CD4-positive, alpha-beta memory T cell (primary cell): ENCODE measurements at regions not wholly inside any gene's neighbourhood (a gene's known extent, or its start where the extent isn't known, plus 50 kb on each side); places are given as distances from the start of the nearest gene placed in this dataset.
A peak's percentile ranks its signal among the peaks of the same experiment; 100 is the strongest.

Source experiments
- CTCF ChIA-PET: fragments of 350-600 bp; sonication (Branson Sonifier 250); formaldehyde crosslinking; loops from one replicate; lab custom pipeline; 2021; ENCODE audit warnings: inconsistent platforms; ENCODE audit not compliant: partially characterized antibody; lab: Charles Lee
- POLR2A ChIA-PET: fragments of 350-600 bp; sonication (Branson Sonifier 250); formaldehyde crosslinking; loops from one replicate; lab custom pipeline; 2021; ENCODE audit not compliant: partially characterized antibody; lab: Charles Lee
- DNase-seq, 5 donors: peaks; one replicate each; pipeline versions ENCODE4 v3.0.0 to v3.0.0-alpha.2; 2020 to 2022; ENCODE audit warnings: mixed read lengths in 1 of 5
- H3K27ac ChIP-seq: one replicate; pipeline ENCODE4 v1.7.0; 2013; ENCODE audit warnings: low read depth, low read length
- H3K27me3 ChIP-seq: 2 replicates; pipeline ENCODE4 v1.7.0; 2013; ENCODE audit warnings: mild to moderate bottlenecking, low read length, moderate library complexity; ENCODE audit not compliant: insufficient read depth
- H3K36me3 ChIP-seq: 2 replicates; pipeline ENCODE4 v1.7.0; 2013; ENCODE audit warnings: mild to moderate bottlenecking, low read length, moderate library complexity; ENCODE audit not compliant: insufficient read depth
- H3K4me1 ChIP-seq: 2 replicates; pipeline ENCODE4 v1.7.0; 2013; ENCODE audit warnings: mild to moderate bottlenecking, low read length, moderate library complexity; ENCODE audit not compliant: insufficient read depth
- H3K4me3 ChIP-seq, 2 donors: one replicate each; pipeline ENCODE4 v1.7.0; 2013; ENCODE audit warnings: low read length in 2 of 2, mild to moderate bottlenecking in 1 of 2
- H3K9me3 ChIP-seq, 2 donors: one replicate each; pipeline ENCODE4 v1.7.0; 2013; ENCODE audit warnings: low read length in 2 of 2, control low read depth in 1 of 2; ENCODE audit not compliant: control insufficient read depth in 1 of 2
- H3K27ac Mint-ChIP-seq, 7 donors: one replicate each; pipeline ENCODE4 v1.8.0; 2020 to 2021; ENCODE audit warnings: mixed read lengths in 7 of 7, mild to moderate bottlenecking in 6 of 7, inconsistent platforms in 3 of 7, moderate library complexity in 3 of 7
- H3K27me3 Mint-ChIP-seq, 2 donors: one replicate each; pipeline ENCODE4 v1.8.0; 2020 to 2021; ENCODE audit warnings: mixed read lengths in 2 of 2
- H3K36me3 Mint-ChIP-seq, 2 donors: one replicate each; pipeline ENCODE4 v1.8.0; 2020 to 2021; ENCODE audit warnings: mixed read lengths in 2 of 2, inconsistent platforms in 1 of 2, mild to moderate bottlenecking in 1 of 2
- H3K4me1 Mint-ChIP-seq, 4 donors: one replicate each; pipeline ENCODE4 v1.8.0; 2020 to 2021; ENCODE audit warnings: mixed read lengths in 4 of 4, mild to moderate bottlenecking in 1 of 4
- H3K4me3 Mint-ChIP-seq, 8 donors: one replicate each; pipeline ENCODE4 v1.8.0; 2020 to 2021; ENCODE audit warnings: mixed read lengths in 8 of 8, mild to moderate bottlenecking in 7 of 8, moderate library complexity in 6 of 8, inconsistent platforms in 3 of 8
- H3K9me3 Mint-ChIP-seq, 8 donors: one replicate each; pipeline ENCODE4 v1.8.0; 2020 to 2021; ENCODE audit warnings: mixed read lengths in 8 of 8, mild to moderate bottlenecking in 5 of 8, inconsistent platforms in 3 of 8, moderate library complexity in 1 of 8
- intact Hi-C: fragments of 100-400 bp; cut with micrococcal nuclease; formaldehyde crosslinking; loops from one replicate; pipeline ENCODE4 v1.15.1; 2023

DNA sequence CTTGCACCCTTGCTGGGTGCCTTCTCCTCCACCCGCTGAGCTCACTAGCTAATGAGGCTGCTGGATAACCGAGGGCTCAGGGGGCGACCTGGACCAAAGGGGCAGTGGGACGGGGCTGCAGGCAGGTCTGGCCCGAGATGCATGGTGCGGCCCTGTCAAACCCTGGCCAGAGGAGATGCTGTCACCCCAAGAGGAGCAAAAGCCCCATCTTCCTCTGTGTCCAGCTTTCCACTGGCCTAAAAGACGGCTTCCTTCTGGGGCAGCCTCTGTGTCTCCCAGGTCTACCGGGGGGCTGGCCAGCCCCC lies 261.8 kb downstream of the TBC1D4 start:
- Histone ChIP-seq H3K27ac (no peak overlapping the region), H3K9me3 (no peaks in the 10 kb centered on the region), H3K4me3 (no peak overlapping the region), H3K4me1 (peaks cover 7% of the 10 kb centered on the region), H3K36me3 (no peaks in the 10 kb centered on the region), H3K27me3 (peaks cover 3% of the 10 kb centered on the region)
- POLR2A ChIA-PET, result no interaction called here
- Mint-ChIP-seq H3K27me3 (peaks cover 21 to 22% of the 10 kb centered on the region in 2 donors), H3K27ac (no peak overlapping the region), H3K9me3 (no peaks in the 10 kb centered on the region), H3K4me1 (peaks cover 6 to 7% (median 6%) of the 10 kb centered on the region in 4 donors), H3K4me3 (peak overlapping the region in 1 of 8 donors; percentile 52), H3K36me3 (no peaks in the 10 kb centered on the region)
- intact Hi-C loops, result no loop called here
- DNase-seq, result no peak
- CTCF ChIA-PET, result interaction anchor here (0.7 to 2.7 kb wide), 34 partner anchors 9 to 1583 kb away, joined by 3 to 19 read pairs (median 4); no protein-coding TSS in a partner anchor

DNA sequence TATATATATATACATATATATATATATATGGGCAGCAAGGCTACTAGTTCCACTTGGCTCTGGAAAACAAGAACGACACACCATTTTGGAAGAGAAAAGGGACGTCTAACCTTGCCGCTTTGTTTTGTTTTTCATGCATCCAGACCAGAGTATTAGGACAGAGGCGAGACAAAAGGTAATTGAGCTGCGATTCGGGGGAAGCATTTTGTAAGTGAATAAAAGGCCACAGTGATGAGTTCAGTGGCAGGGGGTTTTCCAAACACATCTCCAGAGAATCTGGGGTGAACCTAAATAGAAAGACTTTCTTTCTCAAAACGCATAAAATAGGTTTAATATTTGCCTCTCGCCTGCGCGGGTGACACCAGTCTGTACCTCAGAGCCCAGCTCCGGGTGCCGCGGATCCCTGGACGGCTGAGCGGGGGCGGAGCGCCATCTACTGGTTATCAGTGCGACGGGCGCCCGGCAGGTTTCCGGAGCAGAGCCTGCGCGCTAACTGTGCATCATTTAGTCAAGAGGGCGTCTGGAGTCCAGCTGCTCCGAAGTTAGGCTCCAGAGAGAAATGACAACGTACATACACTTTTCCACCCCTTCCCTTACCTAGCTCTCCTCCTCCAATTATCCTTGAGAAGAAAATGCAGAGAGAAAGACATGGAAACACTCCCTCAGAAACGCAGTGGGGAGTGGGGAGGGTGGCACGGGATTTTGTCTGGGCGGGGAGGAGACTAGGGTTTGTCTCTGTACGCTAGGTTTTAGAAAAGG lies 262.3 kb downstream of the TBC1D4 start:
- H3K4me3 Mint-ChIP-seq, result peak overlapping the region in 7 of 8 donors; percentile 14 to 77 (median 55)
- intact Hi-C loops, result loop anchor here (1.0 to 10.0 kb wide), 5 partner anchors 135 to 1699 kb away; no protein-coding TSS in a partner anchor
- H3K4me3 ChIP-seq, result no peak overlapping the region

DNA sequence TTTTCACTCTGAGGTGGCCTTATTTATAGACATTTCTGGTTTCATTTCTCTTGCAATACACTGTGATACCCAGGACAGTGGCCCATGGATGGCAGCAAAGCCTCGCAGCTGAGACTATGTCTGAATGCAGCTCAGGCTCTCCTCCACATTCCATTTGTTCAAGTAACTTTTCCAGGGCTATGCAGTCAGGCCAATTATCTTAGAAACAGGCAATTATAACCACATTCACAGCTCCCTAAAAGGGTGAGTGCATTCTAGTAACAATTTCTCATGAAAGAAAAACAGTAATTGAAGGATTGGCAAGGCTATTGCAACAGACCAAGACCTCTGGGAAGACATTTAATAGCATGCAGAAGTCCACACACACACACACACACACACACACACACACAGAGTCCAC lies 264.0 kb downstream of the TBC1D4 start:
- ChIA-PET CTCF (interaction anchor here (1.1 to 2.7 kb wide), 2 partner anchors 15 to 141 kb away, joined by 3 to 19 read pairs; no protein-coding TSS in a partner anchor), POLR2A (interaction anchor here (0.7 kb wide), 1 partner anchor 798 kb away, joined by 3 read pairs; no protein-coding TSS in a partner anchor)
- Mint-ChIP-seq H3K36me3 (no peaks in the 10 kb centered on the region), H3K4me3 (no peak overlapping the region), H3K9me3 (no peaks in the 10 kb centered on the region), H3K27me3 (peaks cover 21 to 22% of the 10 kb centered on the region in 2 donors), H3K27ac (no peak overlapping the region), H3K4me1 (peaks cover 6 to 7% (median 6%) of the 10 kb centered on the region in 4 donors)
- intact Hi-C loops, result loop anchor here (5.0 to 10.0 kb wide), 2 partner anchors 137 to 1501 kb away; no protein-coding TSS in a partner anchor
- H3K36me3 ChIP-seq, result no peaks in the 10 kb centered on the region
- H3K4me3 ChIP-seq, result no peak overlapping the region
- peaks cover 3% of the 10 kb centered on the region for H3K27me3 ChIP-seq
- DNase-seq, result no peak
- H3K9me3 ChIP-seq, result no peaks in the 10 kb centered on the region
- no peak overlapping the region for H3K27ac ChIP-seq
- H3K4me1 ChIP-seq, result peaks cover 7% of the 10 kb centered on the region

More for the DNA sequence above, 262.3 kb downstream of the TBC1D4 start:
- H3K27me3 Mint-ChIP-seq, result peaks cover 21 to 22% of the 10 kb centered on the region in 2 donors
- H3K36me3 Mint-ChIP-seq, result no peaks in the 10 kb centered on the region
- H3K27me3 ChIP-seq, result peaks cover 3% of the 10 kb centered on the region
- H3K4me1 ChIP-seq, result peaks cover 7% of the 10 kb centered on the region
- peaks cover 6 to 7% (median 6%) of the 10 kb centered on the region in 4 donors for H3K4me1 Mint-ChIP-seq
- H3K27ac Mint-ChIP-seq, result peak overlapping the region in 3 of 7 donors; percentile 6 to 79 (median 43)
- ChIA-PET CTCF (interaction anchor here (0.7 to 2.7 kb wide), 38 partner anchors 9 to 1583 kb away, joined by 3 to 19 read pairs (median 4); no protein-coding TSS in a partner anchor), POLR2A (interaction anchor here (0.8 to 1.0 kb wide), 2 partner anchors 107 to 1497 kb away, joined by 3 read pairs; no protein-coding TSS in a partner anchor)
- DNase-seq, result peak; percentile 71 to 80 (median 78)
- H3K9me3 ChIP-seq, result no peaks in the 10 kb centered on the region
- no peaks in the 10 kb centered on the region for H3K9me3 Mint-ChIP-seq
- no peaks in the 10 kb centered on the region for H3K36me3 ChIP-seq
- H3K27ac ChIP-seq, result no peak overlapping the region

DNA sequence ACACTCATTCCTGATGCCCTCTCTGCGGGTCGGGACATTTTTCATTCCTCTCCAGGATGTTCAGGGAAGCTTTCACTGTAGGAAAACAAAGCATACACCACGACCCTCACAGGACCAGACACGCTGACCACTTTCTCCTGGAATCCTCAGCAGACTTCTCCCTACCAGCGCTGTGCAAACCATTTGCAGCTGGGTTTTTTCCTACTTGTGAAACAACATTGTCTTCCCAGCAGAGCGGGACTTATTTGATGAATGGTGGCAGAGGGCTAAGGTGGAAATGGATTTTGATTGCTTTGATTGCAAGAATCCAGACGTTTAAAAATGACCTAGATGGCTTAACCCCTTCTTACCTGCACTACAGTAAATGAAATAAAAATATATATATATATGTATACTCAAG lies 265.9 kb downstream of the TBC1D4 start:
- DNase-seq, result no peak
- peaks cover 7% of the 10 kb centered on the region for H3K4me1 ChIP-seq
- no peaks in the 10 kb centered on the region for H3K36me3 Mint-ChIP-seq
- ChIA-PET CTCF (no interaction called here), POLR2A (no interaction called here)
- no peak overlapping the region for H3K4me3 Mint-ChIP-seq
- peaks cover 3% of the 10 kb centered on the region for H3K27me3 ChIP-seq
- intact Hi-C loops, result loop anchor here (5.0 to 10.0 kb wide), 2 partner anchors 139 to 1499 kb away; no protein-coding TSS in a partner anchor
- H3K4me1 Mint-ChIP-seq, result peaks cover 6 to 7% (median 6%) of the 10 kb centered on the region in 4 donors
- no peaks in the 10 kb centered on the region for H3K9me3 ChIP-seq
- H3K36me3 ChIP-seq, result no peaks in the 10 kb centered on the region
- no peak overlapping the region for H3K4me3 ChIP-seq
- no peak overlapping the region for H3K27ac Mint-ChIP-seq
- no peak overlapping the region for H3K27ac ChIP-seq
- no peaks in the 10 kb centered on the region for H3K9me3 Mint-ChIP-seq
- H3K27me3 Mint-ChIP-seq, result peaks cover 21 to 22% of the 10 kb centered on the region in 2 donors

DNA sequence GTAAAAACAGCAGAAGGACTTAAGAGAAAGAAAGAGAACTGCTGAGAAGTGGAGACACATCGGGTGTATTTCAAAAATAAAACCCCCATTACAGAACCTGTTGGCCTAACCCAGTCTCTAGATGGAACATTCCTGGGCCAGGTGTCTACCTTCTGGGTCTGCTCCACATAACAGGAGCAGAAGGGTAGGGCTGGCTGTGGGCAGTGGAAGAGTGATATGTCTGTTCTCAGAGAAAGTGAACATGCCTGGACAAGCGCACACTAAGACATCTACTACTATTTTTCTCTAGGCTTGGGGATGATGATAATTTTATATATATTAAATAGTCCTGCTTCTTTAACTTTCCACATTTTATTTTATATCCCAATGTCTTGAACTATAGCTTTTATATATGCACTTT lies 267.1 kb downstream of the TBC1D4 start:
- Mint-ChIP-seq H3K9me3 (no peaks in the 10 kb centered on the region), H3K4me3 (no peak overlapping the region), H3K4me1 (peaks cover 5% of the 10 kb centered on the region in 4 donors), H3K36me3 (no peaks in the 10 kb centered on the region), H3K27ac (no peak overlapping the region), H3K27me3 (peaks cover 19 to 21% of the 10 kb centered on the region in 2 donors)
- H3K4me1 ChIP-seq, result peaks cover 5% of the 10 kb centered on the region
- H3K36me3 ChIP-seq, result no peaks in the 10 kb centered on the region
- no peak overlapping the region for H3K4me3 ChIP-seq
- DNase-seq, result no peak
- H3K9me3 ChIP-seq, result no peaks in the 10 kb centered on the region
- intact Hi-C loops, result loop anchor here (5.0 to 10.0 kb wide), 2 partner anchors 140 to 1498 kb away; no protein-coding TSS in a partner anchor
- POLR2A ChIA-PET, result no interaction called here
- peaks cover 3% of the 10 kb centered on the region for H3K27me3 ChIP-seq
- no peak overlapping the region for H3K27ac ChIP-seq
- CTCF ChIA-PET, result interaction anchor here (0.8 to 1.7 kb wide), 2 partner anchors 8 to 11 kb away, joined by 3 to 6 read pairs; no protein-coding TSS in a partner anchor

DNA sequence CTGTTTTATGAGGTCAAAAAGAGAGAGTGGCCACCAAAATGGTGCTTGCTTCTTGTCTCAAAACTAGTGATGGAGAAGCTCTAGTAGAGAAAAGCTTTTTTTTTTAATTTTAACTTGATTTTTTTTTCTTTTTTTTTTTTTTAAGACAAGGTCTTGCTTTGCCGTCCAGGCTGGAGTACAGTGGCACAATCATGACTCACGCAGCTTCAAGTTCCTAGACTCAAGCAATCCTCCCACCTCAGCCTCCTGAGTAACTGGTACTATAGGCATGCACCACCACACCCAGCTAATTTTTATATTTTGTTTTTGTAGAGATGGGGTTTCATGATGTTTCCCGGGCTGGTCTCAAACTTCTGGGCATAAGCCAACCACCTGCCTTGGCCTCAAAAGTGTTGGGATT lies 279.0 kb downstream of the TBC1D4 start:
- H3K9me3 Mint-ChIP-seq, result peaks cover 0 to 19% (median 7%) of the 10 kb centered on the region in 8 donors

DNA sequence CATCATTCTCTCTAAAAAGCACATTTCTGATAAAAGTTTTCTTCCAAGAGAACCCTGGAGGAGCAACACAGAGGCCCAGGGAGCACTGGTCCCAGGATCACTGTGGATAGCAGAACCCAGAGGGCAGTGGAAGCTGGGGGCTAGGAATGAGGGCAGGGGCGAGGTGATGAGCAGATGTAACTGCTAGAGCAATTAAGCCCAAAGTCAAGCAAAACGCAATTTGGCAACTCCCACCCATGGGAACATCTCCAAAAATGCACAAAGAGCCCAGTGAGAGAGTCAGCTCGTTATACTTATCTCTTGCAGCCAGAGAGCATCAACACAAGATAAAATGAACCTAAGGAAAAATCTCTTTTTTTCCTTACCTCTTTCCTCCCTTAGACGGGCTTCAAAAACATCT lies 284.2 kb downstream of the TBC1D4 start:
- H3K36me3 ChIP-seq, result no peaks in the 10 kb centered on the region
- no peaks in the 10 kb centered on the region for H3K9me3 Mint-ChIP-seq
- H3K27me3 Mint-ChIP-seq, result peaks cover 7 to 21% of the 10 kb centered on the region in 2 donors
- POLR2A ChIA-PET, result no interaction called here
- H3K9me3 ChIP-seq, result no peaks in the 10 kb centered on the region
- H3K4me3 ChIP-seq, result no peak overlapping the region
- no peaks in the 10 kb centered on the region for H3K4me1 ChIP-seq
- H3K4me1 Mint-ChIP-seq, result no peaks in the 10 kb centered on the region
- no peak overlapping the region for H3K27ac ChIP-seq
- no peak overlapping the region for H3K4me3 Mint-ChIP-seq
- CTCF ChIA-PET, result no interaction called here
- no peaks in the 10 kb centered on the region for H3K36me3 Mint-ChIP-seq
- no peak overlapping the region for H3K27ac Mint-ChIP-seq
- intact Hi-C loops, result no loop called here
- H3K27me3 ChIP-seq, result no peaks in the 10 kb centered on the region
- DNase-seq, result no peak

More for the DNA sequence above, 279.0 kb downstream of the TBC1D4 start:
- Mint-ChIP-seq H3K4me3 (no peak overlapping the region), H3K27ac (no peak overlapping the region), H3K4me1 (no peaks in the 10 kb centered on the region), H3K27me3 (peaks cover 2 to 9% of the 10 kb centered on the region in 2 donors), H3K36me3 (no peaks in the 10 kb centered on the region)
- CTCF ChIA-PET, result interaction anchor here (3.7 kb wide), 1 partner anchor 16 kb away, joined by 19 read pairs; no protein-coding TSS in a partner anchor
- no peak for DNase-seq
- H3K4me3 ChIP-seq, result no peak overlapping the region
- H3K36me3 ChIP-seq, result no peaks in the 10 kb centered on the region
- POLR2A ChIA-PET, result no interaction called here
- no peak overlapping the region for H3K27ac ChIP-seq
- no peaks in the 10 kb centered on the region for H3K4me1 ChIP-seq
- H3K9me3 ChIP-seq, result no peaks in the 10 kb centered on the region
- no peaks in the 10 kb centered on the region for H3K27me3 ChIP-seq
- intact Hi-C loops, result no loop called here
